Peyer's patch (tissue), 4 donors: ENCODE measurements at regions not wholly inside any gene's neighbourhood (a gene's known extent, or its start where the extent isn't known, plus 50 kb on each side); places are given as distances from the start of the nearest gene placed in this dataset.
"Not testable (repeated sequence)": the region's sequence is repeated elsewhere in the genome, so short reads cannot be mapped to it uniquely, and the experiment has no call there.

Experiments used
- DNase-seq, 3 donors: peaks; one replicate each; pipeline ENCODE4 v3.0.0-alpha.2; 2017 to 2019
- H3K27ac ChIP-seq, 4 donors: fragments of 200-600 bp; sonication (generic); one replicate each; pipeline ENCODE4 v1.5.1; 2016 to 2019
- H3K27me3 ChIP-seq, 2 donors: fragments of 200-600 bp; sonication (generic); one replicate each; pipeline ENCODE4 v1.5.1; 2019
- H3K36me3 ChIP-seq, 3 donors: fragments of 200-600 bp; sonication (generic); one replicate each; pipeline ENCODE4 v1.5.1; 2016 to 2019
- H3K4me1 ChIP-seq, 4 donors: fragments of 200-600 bp; sonication (generic); one replicate each; pipeline ENCODE4 v1.5.1; 2016 to 2019
- H3K4me3 ChIP-seq, 4 donors: fragments of 200-600 bp; sonication (generic); 1 replicate in 3 of 4; 2 replicates in 1 of 4; pipeline ENCODE4 v1.5.1; 2016 to 2019; ENCODE audit warnings: mild to moderate bottlenecking in 1 of 4
- H3K9me3 ChIP-seq, 4 donors: fragments of 200-600 bp; sonication (generic); one replicate each; pipeline ENCODE4 v1.5.1; 2016 to 2019; ENCODE audit warnings: mild to moderate bottlenecking in 1 of 4
- POLR2A ChIP-seq, 2 donors: fragments of 450-650 bp; IDR thresholded peaks; one replicate each; pipeline ENCODE4 v1.5.1; 2017; ENCODE audit warnings: antibody characterized with exemption in 2 of 2, mild to moderate bottlenecking in 2 of 2, moderate library complexity in 2 of 2
- TF ChIP-seq, protein P1 (sequence below), 6 experiments: fragments of 450-650 bp in 4 of 6; fragments of 200-600 bp in 2 of 6; sonication (generic) in 1 of 6; IDR thresholded peaks; one replicate each; pipeline ENCODE4 v1.5.1; 2017 to 2019; ENCODE audit warnings: antibody characterized with exemption in 6 of 6, mild to moderate bottlenecking in 3 of 6, moderate library complexity in 1 of 6

DNA sequence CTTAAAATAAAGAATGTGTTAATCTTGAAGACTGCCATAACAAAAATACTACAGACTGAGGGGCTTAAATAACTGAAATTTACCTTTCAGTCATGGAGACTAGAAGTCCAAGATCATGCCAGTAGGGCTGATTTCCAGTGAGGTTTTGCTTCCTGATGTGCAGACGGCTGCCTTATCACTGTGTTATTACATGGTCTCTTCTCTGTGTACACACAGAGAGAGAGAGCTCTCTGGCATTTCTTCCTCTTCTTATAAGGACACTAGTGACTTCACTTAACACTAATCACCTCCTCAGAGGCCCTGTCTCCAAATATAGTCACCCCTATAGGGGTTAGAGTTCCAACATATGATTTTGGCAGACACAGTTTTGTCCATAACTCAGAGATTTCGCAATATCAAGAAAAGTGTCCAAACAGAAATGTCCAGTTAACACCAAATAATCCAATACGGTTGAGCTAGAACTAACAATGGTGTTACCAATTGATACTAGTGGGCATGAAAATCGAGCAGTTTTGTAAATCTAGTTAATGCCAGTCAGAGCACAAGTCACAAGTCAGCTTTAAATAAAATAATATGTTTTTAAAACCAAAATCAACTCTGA lies 399.8 kb downstream of the ADCYAP1 start:
- Histone ChIP-seq H3K4me3 (no peak overlapping the region), H3K36me3 (no peaks in the 10 kb centered on the region), H3K9me3 (no peaks in the 10 kb centered on the region), H3K27ac (no peak overlapping the region), H3K27me3 (no peaks in the 10 kb centered on the region), H3K4me1 (no peaks in the 10 kb centered on the region)
- no peak for DNase-seq
- TF ChIP-seq POLR2A (IDR thresholded peaks at IDR 0.05) = no peak
- TF ChIP-seq, protein P1, sequence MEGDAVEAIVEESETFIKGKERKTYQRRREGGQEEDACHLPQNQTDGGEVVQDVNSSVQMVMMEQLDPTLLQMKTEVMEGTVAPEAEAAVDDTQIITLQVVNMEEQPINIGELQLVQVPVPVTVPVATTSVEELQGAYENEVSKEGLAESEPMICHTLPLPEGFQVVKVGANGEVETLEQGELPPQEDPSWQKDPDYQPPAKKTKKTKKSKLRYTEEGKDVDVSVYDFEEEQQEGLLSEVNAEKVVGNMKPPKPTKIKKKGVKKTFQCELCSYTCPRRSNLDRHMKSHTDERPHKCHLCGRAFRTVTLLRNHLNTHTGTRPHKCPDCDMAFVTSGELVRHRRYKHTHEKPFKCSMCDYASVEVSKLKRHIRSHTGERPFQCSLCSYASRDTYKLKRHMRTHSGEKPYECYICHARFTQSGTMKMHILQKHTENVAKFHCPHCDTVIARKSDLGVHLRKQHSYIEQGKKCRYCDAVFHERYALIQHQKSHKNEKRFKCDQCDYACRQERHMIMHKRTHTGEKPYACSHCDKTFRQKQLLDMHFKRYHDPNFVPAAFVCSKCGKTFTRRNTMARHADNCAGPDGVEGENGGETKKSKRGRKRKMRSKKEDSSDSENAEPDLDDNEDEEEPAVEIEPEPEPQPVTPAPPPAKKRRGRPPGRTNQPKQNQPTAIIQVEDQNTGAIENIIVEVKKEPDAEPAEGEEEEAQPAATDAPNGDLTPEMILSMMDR (IDR thresholded peaks at IDR 0.05) = no peak

DNA sequence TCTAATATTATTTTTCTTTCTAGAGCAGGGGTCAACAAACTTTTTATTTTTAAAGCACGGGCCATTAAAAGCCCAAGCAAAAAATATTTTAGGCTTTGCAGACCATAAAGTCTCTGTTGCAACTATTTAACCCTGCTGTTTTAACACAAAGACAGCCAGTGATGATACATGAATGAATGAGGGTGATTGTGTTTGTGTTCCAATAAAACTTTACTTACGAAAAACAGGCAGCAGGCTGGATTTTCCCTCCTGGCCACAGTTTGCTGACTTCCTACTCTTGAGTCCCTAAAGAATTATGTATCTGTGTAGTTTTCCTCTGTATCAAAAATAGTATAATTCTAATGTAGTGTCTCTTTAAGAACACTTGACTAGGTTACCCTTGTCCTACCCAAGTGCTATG lies 402.0 kb downstream of the ADCYAP1 start:
- no peaks in the 10 kb centered on the region for H3K9me3 ChIP-seq
- H3K4me3 ChIP-seq = no peak overlapping the region
- no peak for DNase-seq
- TF ChIP-seq POLR2A (IDR thresholded peaks at IDR 0.05) = no peak
- TF ChIP-seq, protein P1 (IDR thresholded peaks at IDR 0.05) = no peak
- H3K4me1 ChIP-seq = no peaks in the 10 kb centered on the region
- no peak overlapping the region for H3K27ac ChIP-seq
- no peaks in the 10 kb centered on the region for H3K36me3 ChIP-seq
- H3K27me3 ChIP-seq = no peaks in the 10 kb centered on the region

DNA sequence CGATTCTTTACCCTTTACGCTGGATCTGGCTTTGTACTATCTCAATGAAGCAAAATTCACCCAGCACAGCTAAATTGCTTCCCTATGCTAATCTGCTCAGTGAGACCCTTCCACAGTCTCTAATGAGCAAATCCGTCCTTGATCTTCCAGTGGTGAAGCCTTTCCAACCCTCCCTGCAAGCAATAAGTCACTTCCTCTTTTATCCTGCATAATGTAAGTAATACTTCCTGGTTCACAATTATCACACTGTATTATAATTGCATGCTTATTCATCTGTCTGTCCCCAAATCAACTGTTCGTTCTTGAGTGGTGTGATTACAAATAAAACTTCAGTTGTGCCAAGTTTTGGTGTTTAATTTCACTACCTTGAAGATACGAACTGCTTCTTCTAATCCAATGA lies 404.0 kb downstream of the ADCYAP1 start:
- no peak for DNase-seq
- H3K36me3 ChIP-seq = no peaks in the 10 kb centered on the region
- H3K27me3 ChIP-seq = no peaks in the 10 kb centered on the region
- no peaks in the 10 kb centered on the region for H3K4me1 ChIP-seq
- TF ChIP-seq, protein P1 (IDR thresholded peaks at IDR 0.05) = no peak
- no peak overlapping the region for H3K27ac ChIP-seq
- H3K4me3 ChIP-seq = no peak overlapping the region
- no peaks in the 10 kb centered on the region for H3K9me3 ChIP-seq

DNA sequence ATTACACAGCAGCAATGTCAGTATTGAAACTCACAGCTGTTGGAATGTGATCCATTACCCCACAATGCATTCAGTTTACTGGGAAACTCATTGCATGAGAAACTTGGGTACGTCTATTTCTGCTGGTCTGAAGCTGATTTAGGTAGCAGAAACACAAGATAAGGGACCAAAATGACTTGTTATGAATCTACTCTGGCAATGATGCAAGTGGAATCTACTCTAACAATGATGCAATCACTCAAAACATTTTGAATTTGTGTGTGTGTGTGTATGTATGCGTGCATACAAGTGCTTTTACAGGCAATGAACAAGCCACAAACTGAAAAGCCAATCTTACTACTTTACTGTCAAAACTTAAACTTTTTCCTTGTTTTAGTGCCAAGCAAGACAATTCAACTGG lies 406.7 kb downstream of the ADCYAP1 start:
- TF ChIP-seq, protein P1 (IDR thresholded peaks at IDR 0.05) = no peak
- no peak for TF ChIP-seq POLR2A (IDR thresholded peaks at IDR 0.05)
- Histone ChIP-seq H3K27me3 (no peaks in the 10 kb centered on the region), H3K36me3 (no peaks in the 10 kb centered on the region), H3K4me1 (no peaks in the 10 kb centered on the region), H3K27ac (no peak overlapping the region), H3K4me3 (no peak overlapping the region), H3K9me3 (no peaks in the 10 kb centered on the region)
- DNase-seq = no peak

DNA sequence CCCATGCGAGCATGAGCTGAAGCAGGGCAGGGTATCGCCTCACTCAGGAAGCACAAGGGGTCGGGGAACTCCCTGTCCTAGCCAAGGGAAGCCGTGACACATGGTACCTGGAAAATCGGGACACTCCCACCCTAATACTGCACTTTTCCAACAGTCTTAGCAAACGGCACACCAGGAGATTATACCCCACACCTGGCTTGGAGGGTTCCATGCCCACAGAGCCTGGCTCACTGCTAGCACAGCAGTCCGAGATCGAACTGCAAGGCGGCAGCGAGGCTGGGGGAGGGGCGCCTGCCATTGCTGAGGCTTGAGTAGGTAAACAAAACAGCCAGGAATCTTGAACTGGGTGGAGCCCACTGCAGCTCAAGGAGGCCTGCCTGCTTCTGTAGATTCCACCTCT lies 430.7 kb downstream of the ADCYAP1 start:
- H3K27ac ChIP-seq, H3K27me3 ChIP-seq, H3K36me3 ChIP-seq, H3K4me3 ChIP-seq, H3K9me3 ChIP-seq, DNase-seq, H3K4me1 ChIP-seq: not testable (repeated sequence)

DNA sequence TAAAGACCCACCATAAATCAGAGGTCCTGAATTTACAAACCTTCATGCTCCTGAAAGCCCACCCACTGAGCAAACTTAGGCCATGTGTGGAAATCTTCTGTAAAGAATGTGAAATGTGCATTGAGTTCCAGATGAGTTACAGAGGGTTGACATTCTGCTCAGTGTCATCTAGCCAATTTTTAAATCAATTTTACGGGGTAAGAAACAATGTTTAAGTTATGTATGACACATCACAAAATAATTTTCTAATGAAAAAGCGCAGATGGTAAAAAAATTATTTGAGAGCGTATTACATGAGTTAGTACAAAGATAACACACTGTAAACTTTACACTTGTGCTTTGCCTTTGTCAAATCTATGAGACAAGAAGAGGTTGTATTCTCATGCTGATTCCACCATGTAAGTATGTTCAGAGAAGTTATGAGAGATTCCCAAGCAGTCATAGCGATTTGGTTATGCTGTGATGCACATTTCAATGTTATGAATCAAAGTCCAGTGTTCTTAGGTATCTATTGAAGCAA lies 446.3 kb downstream of the ADCYAP1 start:
- TF ChIP-seq, protein P1 (IDR thresholded peaks at IDR 0.05) = no peak
- no peak for TF ChIP-seq POLR2A (IDR thresholded peaks at IDR 0.05)
- DNase-seq = no peak
- H3K27me3 ChIP-seq = no peaks in the 10 kb centered on the region

More for the DNA sequence above, 446.3 kb downstream of the ADCYAP1 start:
- H3K4me3 ChIP-seq = no peak overlapping the region
- H3K27ac ChIP-seq = no peak overlapping the region
- H3K9me3 ChIP-seq = no peaks in the 10 kb centered on the region
- H3K4me1 ChIP-seq = no peaks in the 10 kb centered on the region
- H3K36me3 ChIP-seq = no peaks in the 10 kb centered on the region
